ENCODE measurements at regions not wholly inside any gene's neighbourhood (a gene's known extent, or its start where the extent isn't known, plus 50 kb on each side); places are given as distances from the start of the nearest gene placed in this dataset.

DNA sequence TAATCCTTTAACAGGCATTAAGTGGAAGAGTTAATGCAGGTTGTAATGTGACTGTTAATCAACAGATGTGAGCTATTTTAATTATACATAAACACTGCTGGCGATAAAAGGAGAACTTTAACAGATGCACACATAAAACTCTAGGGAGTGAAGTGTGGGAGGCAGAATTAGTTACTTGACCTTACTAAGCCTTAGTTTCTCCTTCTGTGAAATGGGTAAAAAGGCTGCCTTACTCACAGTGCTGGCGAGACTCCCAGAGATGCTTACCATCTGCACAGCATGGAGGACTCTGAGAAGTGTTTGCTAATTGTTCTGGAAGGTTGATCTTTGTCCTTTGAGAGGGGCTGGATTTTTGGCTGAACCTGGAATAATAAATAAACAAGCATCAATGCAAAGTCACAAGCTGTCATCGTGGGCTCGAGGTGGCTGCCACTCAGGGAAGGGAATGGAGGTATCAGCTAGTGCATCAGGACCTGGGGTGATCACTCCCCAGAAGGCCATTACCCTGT is 58.6 kb upstream of the MPEG1 start:
- TF ChIP-seq, protein P1, sequence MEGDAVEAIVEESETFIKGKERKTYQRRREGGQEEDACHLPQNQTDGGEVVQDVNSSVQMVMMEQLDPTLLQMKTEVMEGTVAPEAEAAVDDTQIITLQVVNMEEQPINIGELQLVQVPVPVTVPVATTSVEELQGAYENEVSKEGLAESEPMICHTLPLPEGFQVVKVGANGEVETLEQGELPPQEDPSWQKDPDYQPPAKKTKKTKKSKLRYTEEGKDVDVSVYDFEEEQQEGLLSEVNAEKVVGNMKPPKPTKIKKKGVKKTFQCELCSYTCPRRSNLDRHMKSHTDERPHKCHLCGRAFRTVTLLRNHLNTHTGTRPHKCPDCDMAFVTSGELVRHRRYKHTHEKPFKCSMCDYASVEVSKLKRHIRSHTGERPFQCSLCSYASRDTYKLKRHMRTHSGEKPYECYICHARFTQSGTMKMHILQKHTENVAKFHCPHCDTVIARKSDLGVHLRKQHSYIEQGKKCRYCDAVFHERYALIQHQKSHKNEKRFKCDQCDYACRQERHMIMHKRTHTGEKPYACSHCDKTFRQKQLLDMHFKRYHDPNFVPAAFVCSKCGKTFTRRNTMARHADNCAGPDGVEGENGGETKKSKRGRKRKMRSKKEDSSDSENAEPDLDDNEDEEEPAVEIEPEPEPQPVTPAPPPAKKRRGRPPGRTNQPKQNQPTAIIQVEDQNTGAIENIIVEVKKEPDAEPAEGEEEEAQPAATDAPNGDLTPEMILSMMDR (IDR thresholded peaks at IDR 0.05; ENCODE audit: extremely low read depth in 1 of 2, insufficient read depth in 1 of 2, low read depth in 1 of 2, low read length in 2 of 2) = no peak
- TF ChIP-seq, protein P2, sequence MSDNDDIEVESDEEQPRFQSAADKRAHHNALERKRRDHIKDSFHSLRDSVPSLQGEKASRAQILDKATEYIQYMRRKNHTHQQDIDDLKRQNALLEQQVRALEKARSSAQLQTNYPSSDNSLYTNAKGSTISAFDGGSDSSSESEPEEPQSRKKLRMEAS (IDR thresholded peaks at IDR 0.05; ENCODE audit: insufficient read depth, insufficient read length) = no peak
- TF ChIP-seq MYC (IDR thresholded peaks at IDR 0.05; ENCODE audit: low read depth, low read length) (no peak), POLR2AphosphoS5 (IDR thresholded peaks at IDR 0.05; ENCODE audit: insufficient read depth, low read depth, low read length) (no peak), POLR2A (IDR thresholded peaks at IDR 0.05; ENCODE audit: low read depth, low read length) (no peak), FOS (IDR thresholded peaks at IDR 0.05; ENCODE audit: borderline replicate concordance, insufficient read depth, low read length) (no peak), EZH2 (IDR thresholded peaks at IDR 0.05; ENCODE audit: borderline replicate concordance, low read depth, low read length, severe bottlenecking) (no peak)

All from endothelial cell of umbilical vein (primary cell).